GM18519 (cell line): ENCODE measurements at regions not wholly inside any gene's neighbourhood (a gene's known extent, or its start where the extent isn't known, plus 50 kb on each side); places are given as distances from the start of the nearest gene placed in this dataset.

ENCODE experiments used
- ATAC-seq: cut with Tn5 transposase; IDR thresholded peaks from one replicate; pipeline ENCODE4 v1.9.1; 2021; ENCODE audit warnings: mild to moderate bottlenecking, moderate library complexity; ENCODE audit not compliant: unreplicated experiment, low FRiP score

GRCh38 chr15:46296797-46297196, 662.0 kb downstream of the SQOR start:
- ATAC-seq: no peak

DNA sequence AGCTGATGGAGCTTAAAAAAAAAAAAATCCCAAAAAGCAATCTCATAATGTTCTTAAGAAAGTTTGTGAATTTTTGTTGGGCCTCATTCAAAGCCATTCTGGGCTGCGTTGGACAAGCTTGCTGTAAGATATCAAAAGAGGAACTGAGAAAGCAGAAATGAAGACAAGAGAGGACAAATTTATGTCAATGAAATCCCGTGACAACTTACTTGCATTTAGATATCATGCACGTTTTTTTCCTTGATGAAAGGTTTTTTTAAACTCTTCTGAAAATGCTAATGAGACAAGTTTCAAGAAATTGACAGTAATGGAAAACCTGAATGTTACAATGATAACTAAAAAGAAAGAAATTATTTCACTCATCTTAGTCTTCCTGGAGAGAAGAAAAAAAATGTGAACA, 662.9 kb downstream of the SQOR start:
- ATAC-seq: peak; percentile 91

GRCh38 chr15:46300716-46301115, 665.9 kb downstream of the SQOR start:
- no peak for ATAC-seq

GRCh38 chr15:46301291-46301690, 666.5 kb downstream of the SQOR start:
- ATAC-seq: no peak

DNA sequence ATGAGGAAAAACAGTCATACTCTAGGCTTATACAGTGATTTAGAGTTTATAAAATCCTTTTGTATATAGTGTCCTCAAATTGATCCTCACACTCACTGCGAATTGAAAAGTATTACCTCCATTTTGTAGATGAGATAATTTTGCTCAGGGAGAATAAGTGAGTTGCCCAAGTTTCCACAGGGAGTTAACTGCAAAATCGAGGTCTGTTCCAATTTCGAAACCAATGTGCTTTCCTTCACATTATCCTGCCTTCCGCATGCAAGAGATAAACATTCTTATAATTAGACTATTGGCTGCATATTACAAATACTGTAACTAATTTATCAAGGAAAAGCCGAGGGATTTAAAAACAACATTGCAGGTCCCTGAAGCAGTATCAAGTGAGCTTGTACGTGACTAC, 667.0 kb downstream of the SQOR start:
- ATAC-seq: no peak

DNA sequence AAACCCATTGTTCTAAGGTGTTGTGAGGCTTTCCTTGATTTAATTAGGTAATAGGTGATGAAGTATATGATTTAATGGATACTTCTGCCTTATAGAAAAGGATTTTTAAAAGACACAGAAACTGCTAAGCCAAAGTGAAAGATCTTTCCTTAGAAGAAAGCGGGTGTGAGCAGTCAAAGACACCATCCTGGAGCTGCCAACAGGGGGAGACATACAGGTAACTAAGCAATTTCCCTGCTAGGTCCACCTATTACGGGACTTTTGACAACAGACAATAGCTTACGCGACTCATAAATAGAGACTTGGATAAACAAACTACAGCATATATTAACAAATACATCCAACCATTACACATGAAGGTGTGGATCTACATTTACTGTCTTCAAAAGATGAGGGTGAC, 669.5 kb downstream of the SQOR start:
- peak; percentile 48 for ATAC-seq

DNA sequence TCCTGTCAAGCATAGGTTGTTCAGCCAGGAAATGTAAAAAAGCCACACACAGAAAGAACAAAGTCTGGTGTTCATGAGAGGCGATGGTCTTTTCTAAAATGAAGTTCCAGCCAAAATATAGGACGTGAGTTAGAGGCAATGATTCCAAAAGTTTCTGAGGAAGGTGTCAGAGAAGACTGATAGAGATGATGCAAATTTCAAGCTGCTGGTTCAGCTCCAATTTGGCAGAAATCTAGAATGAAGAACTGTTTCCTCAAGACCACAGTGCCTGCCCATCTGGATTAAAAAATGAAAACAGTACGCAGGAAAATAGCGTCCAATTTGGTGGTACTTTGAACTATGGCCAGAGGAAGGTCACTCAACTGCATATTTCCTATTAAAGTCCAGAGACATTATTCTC, 672.9 kb downstream of the SQOR start:
- no peak for ATAC-seq

GRCh38 chr15:46309914-46310313, 675.1 kb downstream of the SQOR start:
- ATAC-seq: no peak

DNA sequence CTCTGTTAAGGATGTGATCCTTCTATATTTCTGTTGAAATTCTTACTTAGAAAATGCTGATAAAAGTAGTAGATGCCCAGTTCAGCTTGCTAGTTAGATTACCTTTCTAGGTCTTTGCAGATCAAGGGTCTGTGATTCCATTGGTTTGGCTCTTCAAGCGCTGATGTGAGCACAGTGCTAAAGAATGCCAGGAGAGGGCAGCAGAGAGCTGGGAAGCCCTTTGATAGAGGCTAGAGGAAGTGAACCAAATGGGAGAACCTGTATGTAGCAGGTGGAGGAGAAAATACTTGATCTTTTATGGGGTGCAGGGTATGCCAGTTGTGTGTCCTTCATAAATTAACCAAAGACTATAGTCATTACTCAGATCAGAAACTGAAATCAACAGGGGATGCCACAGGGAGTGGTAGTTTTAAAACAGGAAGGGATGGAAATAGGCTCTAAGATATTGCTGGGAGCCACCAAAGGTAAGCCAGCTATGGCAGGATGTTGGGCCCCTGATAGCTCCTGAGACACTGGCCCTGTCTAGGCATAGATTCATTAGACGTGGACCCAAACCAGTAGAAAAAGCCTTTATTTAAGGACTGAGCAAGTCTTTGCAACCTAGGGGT, 677.4 kb downstream of the SQOR start:
- ATAC-seq: peak; percentile 94

GRCh38 chr15:46315434-46315833, 680.6 kb downstream of the SQOR start:
- no peak for ATAC-seq

GRCh38 chr15:46316024-46316423, 681.2 kb downstream of the SQOR start:
- ATAC-seq: no peak

GRCh38 chr15:46317029-46317428, 682.2 kb downstream of the SQOR start:
- ATAC-seq: no peak

- ATAC-seq: no peak
These were observed 687.9 kb downstream of the SQOR start for GRCh38 chr15:46322753-46323152.

- no peak for ATAC-seq
These were observed 691.3 kb downstream of the SQOR start for GRCh38 chr15:46326173-46326572.

GRCh38 chr15:46328821-46329220, 694.0 kb downstream of the SQOR start:
- no peak for ATAC-seq

DNA sequence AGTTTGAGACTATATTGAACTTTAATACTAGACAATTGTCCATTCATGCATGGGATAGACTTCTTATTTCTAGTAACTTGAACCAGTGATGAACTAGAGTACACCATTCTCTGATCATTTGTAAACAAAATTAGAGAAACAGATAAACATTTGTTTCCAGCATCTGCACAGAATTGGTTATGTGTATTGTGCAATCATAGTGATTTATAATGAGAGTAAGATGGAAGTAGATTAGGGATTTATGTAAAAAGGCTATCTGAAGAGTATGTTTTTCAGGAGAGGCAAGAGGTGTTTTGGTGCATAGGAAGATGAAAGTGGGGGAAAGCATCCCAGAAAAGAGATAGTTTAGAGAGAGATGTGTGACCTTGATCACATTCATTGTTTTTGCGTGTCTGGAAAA, 695.0 kb downstream of the SQOR start:
- ATAC-seq: no peak

- ATAC-seq: no peak
These were observed 696.7 kb downstream of the SQOR start for GRCh38 chr15:46331546-46331945.

GRCh38 chr15:46343196-46343935, 708.5 kb downstream of the SQOR start:
- no peak for ATAC-seq

- ATAC-seq: no peak
These were observed 709.4 kb downstream of the SQOR start for GRCh38 chr15:46344115-46344724.

GRCh38 chr15:46344915-46345314, 710.1 kb downstream of the SQOR start:
- ATAC-seq: no peak

DNA sequence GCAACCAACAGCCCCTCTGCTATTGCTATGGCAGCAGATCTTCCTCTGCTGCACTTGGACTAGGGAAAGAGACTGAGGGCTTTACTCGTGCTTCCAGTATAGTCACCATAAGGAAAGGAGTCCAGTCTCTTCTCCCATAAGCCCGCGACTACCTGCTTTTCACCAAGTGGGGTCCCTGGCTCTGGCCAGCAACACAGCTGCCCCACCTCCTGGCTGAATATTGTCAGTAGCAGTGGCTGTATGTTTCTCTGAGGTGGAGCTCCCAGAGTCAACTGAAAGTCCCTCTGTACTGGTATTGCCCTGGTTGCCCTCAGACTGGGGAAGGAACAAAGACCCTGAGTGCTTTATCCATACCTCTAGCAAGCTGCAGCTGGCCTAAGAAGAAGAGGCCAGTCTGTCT, 719.6 kb downstream of the SQOR start:
- no peak for ATAC-seq

- ATAC-seq: no peak
These were observed 730.7 kb downstream of the SQOR start for GRCh38 chr15:46365572-46365971.
